ENCODE measurements at regions not wholly inside any gene's neighbourhood (a gene's known extent, or its start where the extent isn't known, plus 50 kb on each side); places are given as distances from the start of the nearest gene placed in this dataset.

DNA sequence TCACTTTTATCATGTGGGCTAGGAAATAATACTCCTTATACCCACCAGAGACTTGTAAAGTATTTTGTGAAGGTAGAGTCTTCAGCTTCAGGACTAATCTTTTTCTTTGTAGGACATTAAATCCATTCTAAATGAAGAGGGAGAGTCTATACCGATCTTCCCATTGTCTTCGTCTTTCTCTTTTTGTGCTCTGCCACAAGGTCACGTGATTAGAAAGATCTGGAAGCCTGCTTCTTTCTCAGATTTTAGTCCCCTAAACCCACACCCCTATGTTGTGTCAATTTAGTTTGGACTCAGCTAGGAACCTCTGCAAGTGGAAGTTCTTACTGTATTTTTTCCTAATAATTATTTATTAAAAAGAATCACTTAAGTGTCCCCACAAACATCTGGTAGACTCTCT lies 507.3 kb downstream of the PYDC2 start:
- no peaks in the 10 kb centered on the region for H3K79me2 ChIP-seq (ENCODE audit: insufficient read depth, low read depth)
- H3K4me2 ChIP-seq, result no peak overlapping the region
- H3K4me1 ChIP-seq (ENCODE audit: low read depth, poor library complexity, severe bottlenecking), result no peaks in the 10 kb centered on the region
- H4K20me1 ChIP-seq (ENCODE audit: insufficient read depth), result no peaks in the 10 kb centered on the region
- H3K36me3 ChIP-seq (ENCODE audit: insufficient read depth), result no peaks in the 10 kb centered on the region
- no peak overlapping the region for H3K4me3 ChIP-seq (IDR thresholded peaks at IDR 0.05; ENCODE audit: insufficient read depth, low read depth, low read length)
- no peaks in the 10 kb centered on the region for H3K27me3 ChIP-seq (ENCODE audit: insufficient read depth, low read depth)
- no peak overlapping the region for H3K27ac ChIP-seq
- TF ChIP-seq, protein P1, sequence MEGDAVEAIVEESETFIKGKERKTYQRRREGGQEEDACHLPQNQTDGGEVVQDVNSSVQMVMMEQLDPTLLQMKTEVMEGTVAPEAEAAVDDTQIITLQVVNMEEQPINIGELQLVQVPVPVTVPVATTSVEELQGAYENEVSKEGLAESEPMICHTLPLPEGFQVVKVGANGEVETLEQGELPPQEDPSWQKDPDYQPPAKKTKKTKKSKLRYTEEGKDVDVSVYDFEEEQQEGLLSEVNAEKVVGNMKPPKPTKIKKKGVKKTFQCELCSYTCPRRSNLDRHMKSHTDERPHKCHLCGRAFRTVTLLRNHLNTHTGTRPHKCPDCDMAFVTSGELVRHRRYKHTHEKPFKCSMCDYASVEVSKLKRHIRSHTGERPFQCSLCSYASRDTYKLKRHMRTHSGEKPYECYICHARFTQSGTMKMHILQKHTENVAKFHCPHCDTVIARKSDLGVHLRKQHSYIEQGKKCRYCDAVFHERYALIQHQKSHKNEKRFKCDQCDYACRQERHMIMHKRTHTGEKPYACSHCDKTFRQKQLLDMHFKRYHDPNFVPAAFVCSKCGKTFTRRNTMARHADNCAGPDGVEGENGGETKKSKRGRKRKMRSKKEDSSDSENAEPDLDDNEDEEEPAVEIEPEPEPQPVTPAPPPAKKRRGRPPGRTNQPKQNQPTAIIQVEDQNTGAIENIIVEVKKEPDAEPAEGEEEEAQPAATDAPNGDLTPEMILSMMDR (conservative IDR thresholded peaks at IDR 0.05; ENCODE audit: low read depth, low read length), result no peak
- H3K9ac ChIP-seq, result no peak overlapping the region
- no peak overlapping the region for H2AFZ ChIP-seq (ENCODE audit: low read depth)

DNA sequence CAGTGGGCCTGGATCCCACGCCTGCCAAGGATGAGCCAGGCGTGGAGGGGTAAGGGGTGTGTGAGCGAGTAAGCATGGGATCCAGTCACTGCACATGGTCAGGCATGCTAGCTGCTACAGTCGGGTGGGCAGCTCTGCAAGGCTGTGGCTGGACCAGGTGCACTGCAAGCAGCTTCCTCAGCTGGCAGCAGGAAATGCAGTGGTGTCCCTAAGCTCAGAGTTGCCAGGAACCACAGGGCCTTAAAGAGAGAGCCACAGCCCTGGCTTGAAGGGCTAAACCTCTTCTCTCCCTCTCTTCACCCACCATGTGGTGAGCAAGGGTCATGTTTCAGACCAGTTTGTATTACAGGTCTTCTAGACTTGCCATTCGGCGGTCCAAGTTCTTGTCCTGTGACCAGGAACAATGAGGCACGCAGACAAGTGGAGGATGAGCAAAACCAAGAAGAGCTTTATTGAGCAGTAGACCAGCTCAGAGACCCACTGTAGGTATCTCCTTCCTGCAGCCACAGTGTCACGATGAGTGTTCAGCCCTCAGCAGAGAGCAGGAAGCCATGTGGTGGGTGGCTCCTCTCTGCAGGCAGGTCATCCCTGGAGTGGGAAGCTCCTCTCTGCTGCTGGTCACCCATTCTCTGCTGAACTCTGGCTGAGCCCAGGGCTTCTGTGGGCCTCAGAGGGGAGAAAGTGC lies 511.9 kb downstream of the PYDC2 start:
- H3K4me3 ChIP-seq (IDR thresholded peaks at IDR 0.05; ENCODE audit: insufficient read depth, low read depth, low read length), result no peak overlapping the region
- no peak overlapping the region for H3K9ac ChIP-seq
- H3K4me2 ChIP-seq, result no peak overlapping the region

DNA sequence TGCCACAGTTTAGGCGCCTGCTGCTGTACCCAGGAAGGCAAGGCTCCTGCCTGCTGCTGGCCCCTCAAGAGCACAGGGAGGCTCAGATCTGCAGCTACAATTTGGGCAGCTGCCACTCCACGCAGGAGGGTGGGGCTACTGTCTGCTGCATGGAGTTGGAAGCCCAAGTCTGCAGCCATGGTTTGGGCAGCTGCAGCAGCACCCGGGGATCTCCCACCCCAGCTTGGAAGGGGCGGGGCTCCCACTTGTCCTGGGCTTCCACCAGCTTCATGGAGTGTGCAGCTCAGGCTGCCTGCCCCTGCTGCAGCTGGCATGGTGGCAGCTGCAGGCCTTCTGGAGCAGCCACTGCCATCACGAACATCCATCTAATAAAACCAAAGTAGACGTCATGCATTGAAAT lies 512.9 kb downstream of the PYDC2 start:
- Histone ChIP-seq H3K79me2 (ENCODE audit: insufficient read depth, low read depth) (no peaks in the 10 kb centered on the region), H3K4me2 (no peak overlapping the region), H4K20me1 (ENCODE audit: insufficient read depth) (no peaks in the 10 kb centered on the region), H3K4me1 (ENCODE audit: low read depth, poor library complexity, severe bottlenecking) (no peaks in the 10 kb centered on the region), H3K27ac (no peak overlapping the region), H3K9ac (no peak overlapping the region), H3K36me3 (ENCODE audit: insufficient read depth) (no peaks in the 10 kb centered on the region), H2AFZ (ENCODE audit: low read depth) (no peak overlapping the region), H3K4me3 (IDR thresholded peaks at IDR 0.05; ENCODE audit: insufficient read depth, low read depth, low read length) (no peak overlapping the region), H3K27me3 (ENCODE audit: insufficient read depth, low read depth) (no peaks in the 10 kb centered on the region)
- TF ChIP-seq, protein P1 (conservative IDR thresholded peaks at IDR 0.05; ENCODE audit: low read depth, low read length), result no peak

More for the DNA sequence above, 511.9 kb downstream of the PYDC2 start:
- TF ChIP-seq, protein P1 (conservative IDR thresholded peaks at IDR 0.05; ENCODE audit: low read depth, low read length), result no peak
- Histone ChIP-seq H3K79me2 (ENCODE audit: insufficient read depth, low read depth) (no peaks in the 10 kb centered on the region), H4K20me1 (ENCODE audit: insufficient read depth) (no peaks in the 10 kb centered on the region), H3K4me1 (ENCODE audit: low read depth, poor library complexity, severe bottlenecking) (no peaks in the 10 kb centered on the region), H2AFZ (ENCODE audit: low read depth) (no peak overlapping the region), H3K27ac (no peak overlapping the region), H3K27me3 (ENCODE audit: insufficient read depth, low read depth) (no peaks in the 10 kb centered on the region), H3K36me3 (ENCODE audit: insufficient read depth) (no peaks in the 10 kb centered on the region)

DNA sequence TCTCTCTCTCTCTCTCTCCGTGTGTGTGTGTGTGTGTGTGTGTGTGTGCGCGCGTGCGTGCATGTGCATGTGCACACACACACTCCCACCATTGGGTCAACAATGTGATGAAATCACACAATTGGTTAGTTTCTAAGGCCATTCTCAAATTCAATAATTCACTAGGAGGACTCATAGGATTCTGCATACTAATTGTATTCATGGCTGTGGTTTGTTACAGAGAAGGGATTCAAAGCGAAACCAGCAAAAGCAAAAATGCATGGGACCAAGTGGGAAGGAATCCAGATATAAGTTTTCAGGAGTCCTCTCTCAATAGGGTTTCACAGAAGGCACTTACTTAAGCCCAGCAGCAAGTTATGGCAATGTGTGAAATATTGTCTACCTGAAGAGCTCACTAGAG lies 515.0 kb downstream of the PYDC2 start:
- TF ChIP-seq, protein P1 (conservative IDR thresholded peaks at IDR 0.05; ENCODE audit: low read depth, low read length), result no peak
- H3K4me3 ChIP-seq (IDR thresholded peaks at IDR 0.05; ENCODE audit: insufficient read depth, low read depth, low read length), result no peak overlapping the region
- no peaks in the 10 kb centered on the region for H3K27me3 ChIP-seq (ENCODE audit: insufficient read depth, low read depth)
- H4K20me1 ChIP-seq (ENCODE audit: insufficient read depth), result no peaks in the 10 kb centered on the region
- H3K36me3 ChIP-seq (ENCODE audit: insufficient read depth), result no peaks in the 10 kb centered on the region
- H3K79me2 ChIP-seq (ENCODE audit: insufficient read depth, low read depth), result no peaks in the 10 kb centered on the region
- H3K27ac ChIP-seq, result no peak overlapping the region
- no peak overlapping the region for H3K9ac ChIP-seq
- no peaks in the 10 kb centered on the region for H3K4me1 ChIP-seq (ENCODE audit: low read depth, poor library complexity, severe bottlenecking)
- no peak overlapping the region for H2AFZ ChIP-seq (ENCODE audit: low read depth)
- no peak overlapping the region for H3K4me2 ChIP-seq
